HG03045 (cell line): ENCODE measurements at regions not wholly inside any gene's neighbourhood (a gene's known extent, or its start where the extent isn't known, plus 50 kb on each side); places are given as distances from the start of the nearest gene placed in this dataset.

Source experiments
- ATAC-seq: cut with Tn5 transposase; IDR thresholded peaks from one replicate; pipeline ENCODE4 v1.9.1; 2021; ENCODE audit warnings: mild to moderate bottlenecking, moderate library complexity; ENCODE audit not compliant: unreplicated experiment

DNA sequence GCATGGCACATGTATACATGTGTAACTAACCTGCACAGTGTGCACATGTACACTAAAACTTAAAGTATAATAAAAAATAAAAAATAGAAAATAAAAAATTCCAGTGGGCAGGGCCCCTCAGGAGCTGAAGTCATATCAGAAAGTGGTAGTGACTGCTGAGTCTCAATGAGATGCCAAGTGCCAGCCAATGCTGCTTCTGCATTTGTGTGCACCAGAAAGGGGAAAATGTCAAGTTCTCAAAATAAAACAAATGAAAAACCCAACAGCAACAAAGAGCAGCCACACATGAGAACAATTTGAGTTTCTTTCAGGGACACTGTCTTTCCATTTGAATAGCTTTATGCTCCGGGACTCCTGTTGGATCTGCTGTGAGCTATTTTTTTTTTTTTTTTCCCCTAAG is 117.2 kb upstream of the CCDC112 start:
- no peak for ATAC-seq

DNA sequence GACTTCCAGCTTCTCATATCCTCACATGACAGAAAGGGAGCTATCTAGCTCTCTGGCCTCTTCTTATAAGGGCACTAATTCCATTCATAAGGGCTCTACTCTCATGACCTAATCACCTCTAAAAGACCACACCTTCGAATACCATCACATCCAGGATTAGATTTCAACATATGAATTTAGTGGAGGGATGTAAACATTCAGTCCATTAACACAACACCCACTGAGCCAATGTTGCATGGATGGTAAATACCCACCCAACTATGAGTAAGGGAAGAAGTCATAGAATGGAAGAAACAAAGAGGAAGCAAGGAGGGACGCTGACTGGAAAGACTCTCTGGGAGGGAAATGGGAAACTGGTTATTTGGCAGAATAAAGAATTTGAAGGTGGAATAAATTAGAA is 112.6 kb upstream of the CCDC112 start:
- no peak for ATAC-seq

DNA sequence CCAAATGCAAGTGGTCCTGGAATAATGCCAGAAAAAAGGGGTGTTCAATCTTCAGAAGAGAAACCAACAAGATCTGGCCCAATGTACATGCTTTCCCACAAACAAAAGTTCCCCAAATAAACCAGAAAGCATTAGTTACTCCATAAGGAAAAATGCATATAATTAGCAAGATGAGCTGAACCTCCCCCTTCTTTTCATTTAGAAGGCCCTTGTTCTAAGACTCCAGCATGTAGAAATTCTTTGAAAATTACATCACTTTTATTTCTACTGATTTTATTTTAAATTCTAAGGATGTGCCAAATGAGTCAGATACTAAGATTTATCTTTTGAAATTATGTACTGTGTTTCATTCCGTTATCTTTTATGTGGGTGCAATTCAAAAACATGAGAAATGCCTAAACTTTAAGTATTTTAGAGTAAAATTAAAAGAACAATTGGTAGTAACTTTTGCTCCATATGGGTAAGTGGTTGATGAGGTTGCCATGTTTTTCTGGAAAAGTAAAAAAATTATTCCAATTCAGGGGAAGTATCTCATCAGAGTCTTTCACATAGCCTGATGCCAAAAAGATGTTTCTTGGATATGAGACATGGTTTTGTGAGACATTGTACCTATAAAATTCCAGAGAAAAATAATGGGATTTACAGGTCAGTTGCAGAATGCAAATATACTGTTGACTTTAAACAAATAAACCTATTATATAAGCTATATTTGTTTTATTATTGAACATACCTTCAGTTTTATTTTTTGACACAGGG is 106.5 kb upstream of the CCDC112 start:
- no peak for ATAC-seq

DNA sequence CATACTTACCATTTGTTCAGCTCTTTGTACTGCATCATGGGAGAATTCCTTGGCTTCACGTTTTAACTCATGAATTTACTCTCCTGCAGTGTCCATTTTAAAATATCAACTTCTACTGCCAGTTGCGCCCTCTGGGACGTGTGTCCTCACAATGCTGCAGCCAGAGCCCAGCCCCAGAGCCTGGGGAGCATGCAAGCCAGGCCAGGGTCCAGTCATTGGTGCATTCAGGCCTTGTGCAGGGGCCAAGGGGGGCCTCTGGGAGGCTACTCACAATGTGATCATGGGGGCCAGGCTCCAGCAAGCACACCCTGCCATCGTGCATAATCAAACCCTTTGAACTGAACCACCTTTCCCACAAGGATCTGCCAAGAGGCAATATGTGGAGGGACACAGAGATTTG is 105.6 kb upstream of the CCDC112 start:
- ATAC-seq = no peak

DNA sequence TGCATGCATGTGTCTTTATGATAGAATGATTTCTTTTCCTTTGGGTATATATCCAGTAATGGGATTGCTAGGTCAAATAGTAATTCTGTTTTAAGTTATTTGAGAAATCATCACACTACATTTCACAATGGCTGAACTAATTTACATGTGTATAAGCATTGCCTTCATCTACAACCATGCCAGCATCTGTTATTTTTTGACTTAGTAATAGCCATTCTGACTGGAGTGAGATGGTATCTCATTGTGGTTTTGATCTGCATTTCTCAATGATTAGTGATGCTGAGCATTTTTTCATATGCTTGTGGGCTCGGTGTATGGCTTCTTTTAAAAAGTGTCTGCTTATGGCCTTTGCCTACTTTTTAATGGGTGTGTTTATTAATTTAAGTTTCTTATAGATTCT is 102.3 kb upstream of the CCDC112 start:
- no peak for ATAC-seq

DNA sequence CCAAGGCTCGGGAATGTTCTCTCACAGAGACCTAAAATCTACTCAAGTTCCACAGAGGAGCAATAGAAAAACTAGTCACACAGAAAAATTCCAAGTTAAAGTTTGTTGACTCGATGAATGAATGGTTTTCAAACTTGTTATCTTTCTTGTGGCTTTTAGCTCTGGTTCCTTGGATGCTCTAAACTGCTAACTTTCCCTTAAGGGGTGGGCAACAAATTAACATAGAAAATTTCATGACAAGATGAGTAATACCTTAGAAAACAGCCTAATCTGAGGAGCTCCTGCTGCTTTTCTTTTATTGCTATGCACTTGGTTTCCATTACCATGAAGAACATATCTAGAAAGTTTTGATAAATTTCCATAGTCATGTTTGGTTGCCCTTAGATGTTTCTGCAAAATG is 100.2 kb upstream of the CCDC112 start:
- no peak for ATAC-seq

DNA sequence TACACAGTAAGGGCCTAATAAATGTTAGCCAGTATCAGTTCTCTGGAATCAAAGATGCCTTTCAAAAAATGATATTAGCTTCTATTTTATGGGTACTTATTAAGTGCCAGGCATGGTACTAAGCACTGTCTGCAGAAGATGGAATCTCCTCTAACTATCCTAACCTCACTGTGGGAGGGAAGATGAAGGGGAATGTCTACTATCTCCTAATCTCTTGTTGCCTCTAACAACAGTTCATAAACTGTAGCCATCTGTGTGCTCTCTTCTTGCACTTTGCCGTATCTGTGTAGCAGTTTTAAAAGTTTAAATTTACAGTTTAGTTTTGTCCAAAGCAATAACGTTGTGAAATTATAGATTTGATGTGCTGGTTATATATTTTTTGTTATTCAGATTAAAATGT is 99.6 kb upstream of the CCDC112 start:
- ATAC-seq = no peak

DNA sequence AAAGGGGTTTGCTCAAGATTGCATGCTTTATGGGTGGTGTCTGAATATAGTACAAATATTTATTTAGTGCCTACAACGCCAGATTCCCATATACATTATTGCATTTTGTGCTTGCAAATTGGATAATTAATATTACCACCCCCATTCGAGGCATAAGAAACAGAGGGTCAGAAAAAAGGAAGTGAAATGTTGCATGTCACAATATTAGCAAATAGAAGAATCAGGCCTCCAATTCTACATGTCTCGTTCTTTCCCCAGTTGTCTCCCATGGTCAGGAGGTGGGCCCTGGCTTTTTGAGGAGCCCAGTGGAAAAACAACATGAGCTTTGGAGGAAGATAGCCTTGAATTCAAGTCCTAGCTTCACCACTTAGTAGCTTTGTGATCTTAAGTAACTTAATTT is 98.1 kb upstream of the CCDC112 start:
- ATAC-seq = no peak

DNA sequence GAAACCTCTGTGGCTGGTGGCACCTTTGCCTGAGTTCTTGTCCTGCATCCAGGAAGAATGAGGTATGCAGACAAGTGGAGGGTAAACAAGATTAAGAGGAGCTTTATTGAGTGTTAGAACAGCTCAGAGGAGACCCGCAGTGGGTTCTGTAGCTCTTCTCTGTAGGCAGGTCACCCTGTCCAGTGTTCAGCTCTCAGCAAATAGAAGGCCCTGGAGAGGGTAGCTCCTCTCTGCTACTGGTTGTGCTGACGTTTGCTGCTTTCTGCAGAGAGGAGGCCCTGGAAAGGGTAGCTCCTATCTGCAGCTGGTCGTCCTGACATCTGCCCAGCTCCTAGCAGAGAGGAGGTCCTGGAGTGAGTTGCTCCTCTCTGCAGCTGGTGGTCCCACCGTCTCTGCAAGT is 96.8 kb upstream of the CCDC112 start:
- no peak for ATAC-seq

DNA sequence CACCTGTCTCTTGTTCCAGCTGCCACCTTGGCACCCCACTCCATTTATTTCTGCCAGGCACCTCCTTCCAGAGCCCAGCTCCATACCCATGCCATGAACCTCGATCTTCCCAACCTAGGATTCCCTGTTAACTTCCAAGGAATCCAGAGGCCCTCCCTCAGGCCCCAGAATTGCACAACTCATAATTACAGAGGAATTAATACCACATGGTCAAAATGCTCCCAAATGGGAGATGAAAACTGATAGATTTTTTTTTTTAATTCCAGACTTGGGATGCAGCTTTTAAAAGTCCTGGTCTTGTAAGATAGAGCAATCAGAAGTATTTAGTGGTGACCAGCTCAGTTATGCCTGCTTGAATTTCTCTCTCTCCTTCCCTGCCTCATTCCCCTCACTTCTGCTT is 96.2 kb upstream of the CCDC112 start:
- no peak for ATAC-seq

DNA sequence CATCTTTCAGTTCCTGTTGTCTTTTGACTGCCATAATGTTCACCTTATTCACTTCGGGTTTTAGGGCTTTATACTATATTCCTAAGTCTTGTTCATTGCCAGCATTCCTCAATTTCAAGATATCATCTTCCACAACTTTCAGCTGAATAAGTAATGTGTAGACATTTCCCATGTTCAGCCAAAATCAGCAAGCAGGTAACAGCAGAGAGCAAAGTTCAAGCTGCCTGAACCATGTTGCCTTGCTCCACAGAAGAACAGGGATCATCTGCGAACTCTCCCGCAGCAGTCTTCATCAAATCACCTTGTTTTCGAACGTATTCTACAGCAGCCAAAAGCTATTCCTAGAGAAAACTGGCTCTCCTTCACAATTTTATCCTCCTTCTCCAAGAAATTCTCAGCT is 95.3 kb upstream of the CCDC112 start:
- ATAC-seq = no peak

DNA sequence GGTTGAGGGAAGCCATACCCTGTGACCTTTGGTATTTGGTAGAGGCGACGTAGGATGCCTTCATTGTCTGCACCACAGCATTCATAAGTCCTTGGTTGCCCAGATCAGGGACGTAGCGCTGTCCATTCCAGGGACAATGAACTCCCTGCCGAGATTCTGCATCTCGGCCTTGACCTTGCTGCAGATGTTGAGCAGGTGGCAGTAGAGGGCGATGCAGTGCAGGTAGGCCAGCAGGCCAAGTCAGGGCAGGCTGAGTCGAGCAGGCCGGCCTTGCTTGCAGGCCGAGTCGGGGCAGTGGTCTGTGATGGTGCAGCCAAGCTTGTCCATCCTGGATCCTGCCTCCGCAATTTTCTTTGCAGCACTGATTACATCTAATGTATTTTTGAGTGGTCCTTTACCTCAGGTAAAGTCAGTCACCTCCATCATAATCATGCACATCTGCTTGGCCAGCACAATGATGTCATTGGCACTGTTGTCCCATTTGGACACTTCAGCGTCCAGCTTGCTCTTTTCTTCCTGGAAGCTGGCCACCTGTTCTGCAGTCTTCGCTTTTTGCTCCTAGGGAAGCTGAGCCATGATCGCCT is 93.4 kb upstream of the CCDC112 start:
- ATAC-seq = no peak

DNA sequence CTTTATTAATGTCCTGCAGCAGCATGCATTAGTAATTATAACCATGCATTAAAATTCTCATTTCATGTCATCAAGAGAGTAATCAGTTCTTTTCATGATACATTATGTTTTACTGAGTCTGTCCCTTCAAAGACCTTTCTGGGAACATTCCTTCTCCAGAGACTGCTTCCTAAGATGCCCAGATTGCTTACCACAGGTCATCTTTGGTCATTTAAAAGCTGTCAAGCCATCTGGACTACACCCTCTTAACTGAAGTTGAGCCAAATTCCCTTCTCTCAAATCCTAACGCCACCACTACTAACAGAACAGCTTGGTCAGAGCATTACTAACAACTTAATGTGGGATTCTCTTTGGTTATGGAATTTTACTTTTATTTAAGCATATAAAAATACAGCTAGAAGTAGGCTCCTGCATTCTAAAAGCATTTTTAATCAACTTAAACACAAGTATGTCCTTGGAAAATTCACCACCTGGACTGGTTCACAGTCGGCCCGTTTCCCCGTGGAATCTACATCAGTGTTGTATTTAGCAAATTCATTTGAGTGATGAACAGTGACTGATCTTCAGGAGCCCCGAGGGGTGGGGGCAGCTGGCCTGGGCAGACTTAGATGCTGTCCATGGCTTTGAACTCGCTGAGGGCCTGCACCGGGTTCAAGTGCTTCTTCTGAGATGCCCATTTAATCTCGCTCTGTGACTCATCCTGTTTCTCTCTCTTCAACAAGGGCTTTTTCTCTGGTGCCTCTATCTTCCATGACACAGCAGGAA is 92.8 kb upstream of the CCDC112 start:
- ATAC-seq = no peak

DNA sequence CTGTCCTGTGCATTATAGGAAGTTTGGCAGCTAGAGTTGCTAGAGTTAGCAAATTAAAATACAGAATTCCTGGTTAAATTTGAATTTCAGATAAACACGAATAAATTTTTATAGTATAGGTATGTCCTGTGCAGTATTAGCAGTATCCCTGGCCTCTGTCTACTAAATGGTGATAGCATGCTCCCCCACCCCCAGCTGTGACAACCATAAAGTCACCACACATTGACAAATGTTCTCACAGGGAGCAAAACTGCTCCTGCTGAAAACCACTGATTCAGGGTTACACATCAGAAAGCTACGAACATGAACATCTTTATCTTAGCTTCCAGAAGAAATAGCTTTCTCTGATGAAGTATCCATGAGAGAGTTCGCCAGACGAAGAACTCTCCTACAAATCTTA is 91.8 kb upstream of the CCDC112 start:
- no peak for ATAC-seq

DNA sequence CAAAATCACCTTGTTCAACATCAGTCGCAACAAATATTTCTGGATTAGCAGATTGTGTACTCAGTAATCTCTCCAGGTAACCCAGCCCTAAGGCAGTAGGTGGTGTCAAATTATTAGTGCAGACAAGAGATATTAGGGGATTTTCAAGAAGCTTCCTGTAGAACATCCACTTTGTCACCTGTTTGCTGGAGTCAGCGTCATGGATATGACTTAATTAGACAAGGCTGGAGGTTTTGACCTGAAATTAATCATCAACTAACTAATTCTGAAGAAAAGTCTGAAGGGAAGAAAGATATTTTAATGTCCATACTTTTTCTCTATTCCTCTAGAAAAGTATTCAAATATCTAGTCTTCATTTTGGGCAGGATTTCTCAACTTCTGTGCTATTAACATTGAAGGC is 91.4 kb upstream of the CCDC112 start:
- ATAC-seq = no peak

DNA sequence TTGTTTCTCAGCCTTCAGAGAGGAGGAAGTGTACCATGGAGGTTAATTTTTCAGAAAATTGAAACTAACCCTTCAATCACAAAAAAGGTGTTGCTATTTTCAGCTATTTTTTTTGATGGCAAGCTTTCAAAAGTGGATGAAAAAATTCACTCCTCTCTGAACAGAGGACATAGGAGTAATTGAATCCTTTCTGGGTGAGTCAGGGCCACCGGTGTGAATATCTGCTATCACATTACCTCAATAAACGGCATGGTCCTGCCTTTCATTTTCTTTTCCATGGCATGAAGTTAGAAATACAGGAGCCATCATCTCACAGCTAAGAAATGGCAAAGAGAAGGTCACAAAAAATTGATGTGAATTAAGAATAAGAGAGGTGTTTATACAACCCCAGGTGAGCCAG is 90.2 kb upstream of the CCDC112 start:
- ATAC-seq = no peak

DNA sequence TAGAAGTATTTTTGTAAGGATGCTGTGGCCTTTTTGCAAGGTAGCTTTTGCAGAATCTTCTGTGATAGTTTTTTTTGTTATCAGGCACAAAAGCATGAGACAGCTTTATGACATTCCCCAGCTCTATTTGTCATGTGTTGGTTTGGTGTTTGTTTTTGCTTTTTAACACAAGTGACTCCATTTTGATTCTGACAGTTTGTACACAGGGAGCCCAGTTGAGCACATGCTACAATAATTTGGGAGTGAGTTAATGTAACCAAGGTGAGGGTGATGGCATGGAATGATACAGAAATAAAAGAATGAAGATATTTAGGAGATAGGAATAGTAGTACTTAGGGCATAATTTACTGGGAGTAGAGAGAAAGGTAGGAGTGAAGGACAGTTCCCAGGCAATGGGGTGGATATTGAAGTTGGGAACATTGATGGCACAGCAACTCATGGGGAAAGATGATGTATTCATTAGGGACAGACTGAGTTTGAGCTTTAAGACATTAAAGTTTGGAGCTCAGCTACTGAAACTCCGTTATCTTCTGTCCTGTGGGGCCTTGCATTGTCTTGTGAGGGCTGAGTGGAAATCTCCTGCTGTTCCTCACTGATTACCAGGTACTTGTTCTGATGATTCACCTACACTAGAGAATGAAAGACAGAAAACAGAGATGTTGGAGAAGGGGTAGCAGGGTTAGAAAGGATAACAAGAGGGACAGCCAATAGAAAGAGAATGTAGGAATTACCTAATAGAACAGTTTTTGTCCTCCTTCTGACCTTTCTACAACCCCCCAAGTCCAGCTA is 88.3 kb upstream of the CCDC112 start:
- ATAC-seq = no peak

DNA sequence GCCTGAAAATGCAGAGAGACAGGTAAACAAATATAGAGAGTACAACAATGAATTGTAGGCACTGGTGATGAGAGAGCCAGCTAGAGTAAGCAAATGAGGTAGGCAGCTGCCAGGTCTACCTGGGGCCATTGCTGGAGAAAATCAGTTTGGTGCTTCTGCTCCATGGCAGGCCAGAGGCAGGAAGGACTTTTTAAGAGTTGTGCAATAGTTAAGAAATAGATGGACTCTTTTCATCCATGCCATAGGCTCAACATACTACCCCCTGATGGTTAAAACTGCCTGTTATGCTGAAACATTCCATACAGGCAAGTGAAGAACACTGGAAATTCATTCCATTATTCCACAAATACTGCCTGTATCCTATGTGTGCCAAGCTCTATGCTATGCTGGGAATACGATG is 86.5 kb upstream of the CCDC112 start:
- no peak for ATAC-seq

DNA sequence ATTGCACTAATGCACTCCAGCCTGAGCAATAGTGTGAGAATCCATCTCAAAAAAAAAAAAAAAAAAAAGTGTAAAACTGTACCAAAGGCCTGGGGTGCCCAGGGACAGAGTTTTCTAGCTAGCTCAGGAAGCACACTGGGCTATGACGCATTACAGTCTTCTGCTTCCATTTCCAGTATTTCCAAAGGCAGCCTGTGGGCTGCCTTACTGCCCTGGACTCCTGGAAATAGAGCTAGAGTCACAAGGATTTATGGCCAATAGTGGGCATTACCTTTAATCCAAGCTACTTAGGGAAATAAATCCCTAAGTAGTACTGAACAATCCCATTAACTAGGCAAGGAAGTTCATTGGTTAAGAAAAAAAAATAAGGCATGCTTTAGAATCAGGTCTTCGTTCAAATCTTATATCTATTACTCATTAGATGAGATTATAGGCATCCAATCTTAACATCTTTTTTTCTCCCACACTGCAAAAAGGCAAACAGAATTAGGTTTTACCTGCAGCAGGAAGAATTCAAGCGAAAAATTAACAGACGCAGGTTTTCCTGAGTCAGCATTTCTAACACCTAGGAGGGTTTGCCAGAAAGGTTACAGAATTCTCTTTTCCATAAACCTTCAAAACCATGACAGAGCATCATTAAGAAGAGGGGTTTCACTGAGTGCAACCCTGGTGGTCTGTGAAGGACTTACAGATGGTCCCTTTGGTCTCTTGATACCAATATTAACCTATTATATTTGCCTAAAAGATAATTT is 85.6 kb upstream of the CCDC112 start:
- ATAC-seq = no peak

DNA sequence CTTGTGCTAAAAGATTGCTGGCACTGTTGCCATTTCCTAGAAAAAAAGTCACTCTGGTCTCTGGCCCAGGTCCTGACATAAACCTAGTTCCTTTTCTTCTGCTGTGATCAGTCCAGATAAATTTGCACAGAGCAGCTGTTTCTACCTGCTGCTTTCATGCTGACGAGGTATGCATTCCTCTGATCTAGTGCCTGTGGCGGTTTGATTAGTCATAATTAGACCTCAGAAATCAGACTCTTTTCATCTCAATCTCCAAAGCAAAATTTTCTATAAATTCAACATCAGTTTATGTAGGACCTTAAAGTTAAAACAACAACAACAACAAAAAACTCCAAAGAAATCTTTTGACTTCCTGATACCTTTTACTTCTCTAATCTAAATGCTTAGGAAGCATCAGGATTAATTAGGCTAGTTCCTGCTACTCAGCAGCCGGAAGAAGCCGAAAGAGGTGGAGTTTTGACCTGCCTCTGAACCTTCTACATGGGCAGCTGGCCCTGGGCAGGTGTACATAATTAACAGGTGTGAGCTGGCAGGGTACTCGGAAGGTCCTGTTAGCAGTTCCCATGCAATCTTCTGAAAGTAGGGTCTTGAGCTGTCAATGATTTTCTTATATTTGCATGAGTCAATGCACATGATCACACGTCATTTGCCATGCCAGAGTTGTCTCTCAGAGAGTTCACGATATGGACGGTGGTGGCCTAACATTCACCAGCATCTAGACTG is 83.3 kb upstream of the CCDC112 start:
- ATAC-seq = no peak
